Stimulated activated CD4-positive, alpha-beta T cell treated with anti-CD3 and anti-CD28 coated beads, Interleukin-15, amount 100 ng/mL, for 48 hours (primary cell): ENCODE measurements at regions not wholly inside any gene's neighbourhood (a gene's known extent, or its start where the extent isn't known, plus 50 kb on each side); places are given as distances from the start of the nearest gene placed in this dataset.
"Not testable (repeated sequence)": the region's sequence is repeated elsewhere in the genome, so short reads cannot be mapped to it uniquely, and the experiment has no call there.

Source experiments
- DNase-seq, 2 donors: peaks; one replicate each; pipeline ENCODE4 v3.0.0-alpha.2; 2020; ENCODE audit warnings: low read depth in 2 of 2

DNA sequence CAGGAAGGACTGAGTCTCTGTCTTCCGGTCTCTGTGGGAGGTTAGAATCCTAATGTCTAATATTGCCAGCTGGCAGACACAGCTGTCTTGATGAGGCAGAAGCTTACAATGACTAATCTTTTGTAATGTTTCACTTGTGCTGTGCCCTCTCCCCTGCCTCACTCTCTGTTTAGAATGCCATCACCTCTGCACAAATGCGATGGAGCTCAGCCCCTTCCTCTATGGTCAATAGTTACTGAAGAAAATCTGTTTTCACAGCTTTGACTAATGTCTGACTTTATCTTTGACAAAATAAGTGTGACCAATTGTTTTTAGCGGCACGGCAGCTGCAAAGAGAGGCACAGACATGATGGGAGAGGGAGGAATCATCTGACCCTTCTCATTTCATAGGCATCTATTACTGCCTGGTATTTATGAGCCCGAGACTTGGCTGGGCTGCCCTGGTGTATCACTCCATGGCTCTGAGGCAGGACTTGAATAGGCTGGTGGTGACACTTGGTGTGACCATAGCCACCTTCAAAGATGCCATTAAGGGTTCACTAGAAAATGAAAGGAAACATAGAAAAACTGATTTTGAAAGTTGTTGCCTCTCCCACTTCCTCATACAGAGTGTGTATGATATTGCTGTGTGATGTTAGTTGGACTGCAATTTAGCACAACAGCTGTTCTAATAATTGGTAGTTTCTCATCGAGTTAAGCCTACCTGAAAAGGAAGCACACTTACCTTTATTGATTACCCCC, 163.2 kb upstream of the NBPF11 start:
- no peak for DNase-seq

DNA sequence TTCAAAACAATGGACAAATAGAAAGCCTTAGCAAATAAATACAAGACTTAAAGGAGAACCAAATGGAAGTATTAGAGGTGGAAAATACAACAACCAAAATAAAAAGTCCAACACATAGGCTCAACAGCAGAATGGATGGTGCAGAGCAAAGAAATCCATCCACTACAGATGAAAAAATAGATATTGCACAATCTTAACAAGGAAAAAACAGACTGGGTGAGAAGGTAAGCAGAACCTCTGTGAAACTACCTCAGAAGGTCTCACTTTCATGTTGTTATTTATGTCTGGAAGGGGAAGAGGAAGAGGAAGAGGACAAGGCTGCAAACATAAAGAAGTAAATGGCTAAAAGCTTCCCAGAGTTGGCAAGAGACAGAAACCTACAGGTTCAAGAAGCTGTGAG, 158.7 kb upstream of the NBPF11 start:
- DNase-seq = no peak

DNA sequence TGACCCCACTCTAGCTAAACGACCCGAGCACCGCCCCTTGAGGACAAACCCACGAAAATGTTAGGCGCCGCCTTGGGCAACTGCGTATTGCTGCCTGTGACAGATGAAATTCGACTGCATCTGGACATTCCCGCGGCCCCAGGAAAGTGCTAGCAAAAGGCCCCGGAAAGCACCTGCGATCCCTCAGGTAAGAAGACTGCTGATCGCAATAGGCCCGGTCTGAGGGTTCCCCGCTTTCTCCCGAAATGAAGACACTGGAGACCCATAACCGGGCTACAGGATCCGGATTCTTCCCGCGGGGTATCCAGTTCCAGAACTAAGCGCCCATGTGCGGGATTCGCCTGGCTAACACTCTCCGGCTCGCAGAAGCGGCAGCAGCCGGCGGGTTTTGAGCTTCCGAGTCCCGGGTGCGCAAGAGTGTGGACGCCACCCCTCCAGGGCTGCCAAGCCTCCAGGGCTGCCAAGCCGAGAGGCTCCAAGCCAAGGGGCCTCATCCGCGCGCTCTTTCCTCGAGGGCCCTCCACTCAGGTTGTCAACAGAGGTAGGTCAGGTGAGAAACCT, 157.9 kb upstream of the NBPF11 start:
- no peak for DNase-seq

DNA sequence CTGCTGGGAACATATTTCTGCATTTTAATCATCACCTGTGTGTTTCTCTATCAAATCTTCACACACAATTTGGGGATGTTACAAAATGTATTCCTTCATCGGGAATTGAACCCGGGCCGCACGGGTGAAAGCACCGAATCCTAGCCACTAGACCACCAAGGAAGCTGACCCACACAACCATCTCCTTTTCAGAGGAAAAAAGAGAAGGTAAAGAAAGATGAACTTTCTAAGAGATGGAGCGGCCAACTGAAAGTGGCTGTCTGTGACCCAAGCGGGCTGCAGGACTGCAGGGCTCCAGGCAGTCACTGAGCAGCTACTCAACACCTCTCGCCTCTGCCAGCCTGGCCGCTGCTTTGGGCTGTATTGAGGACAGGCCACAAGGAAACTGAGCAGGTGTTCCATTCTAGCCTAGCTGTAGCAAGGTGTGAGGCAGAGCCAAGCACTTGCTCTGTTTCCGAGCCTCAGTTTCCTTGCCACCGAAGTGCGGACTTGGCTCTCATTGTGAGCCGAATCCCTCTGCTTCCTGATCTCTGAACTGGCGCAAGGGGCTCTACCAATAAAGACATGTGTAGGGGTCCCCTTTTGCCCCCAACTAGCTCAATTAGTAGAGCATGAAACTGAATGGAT, 156.9 kb upstream of the NBPF11 start:
- DNase-seq = no peak

DNA sequence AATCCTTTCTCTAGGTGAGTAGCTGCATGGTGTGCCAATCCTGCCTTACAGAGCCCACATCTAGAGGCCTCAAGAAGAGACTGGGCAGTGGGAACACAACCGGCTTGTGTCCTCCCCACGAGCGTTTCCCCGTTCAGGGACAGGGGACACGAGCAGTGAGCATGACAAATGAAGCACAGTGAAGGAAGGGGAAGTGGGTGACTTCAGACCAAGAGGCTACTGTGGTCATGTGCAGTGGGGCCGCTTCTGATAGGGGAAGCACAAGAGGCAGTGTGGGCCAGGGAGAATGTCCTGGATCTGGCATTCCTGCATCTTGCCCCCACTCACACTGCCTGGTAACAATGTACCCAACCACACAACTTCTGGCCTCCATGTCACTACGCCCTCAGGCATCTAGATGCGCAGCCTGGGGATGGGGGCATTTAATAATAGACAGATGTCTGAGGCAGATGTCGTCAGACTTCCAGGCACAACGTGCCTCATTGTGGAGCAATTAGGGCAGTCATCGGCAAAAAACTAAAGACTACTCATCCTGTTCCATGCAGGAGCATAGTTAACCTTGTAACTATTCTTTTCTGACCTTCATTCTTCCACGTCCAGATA, 155.6 kb upstream of the NBPF11 start:
- no peak for DNase-seq

DNA sequence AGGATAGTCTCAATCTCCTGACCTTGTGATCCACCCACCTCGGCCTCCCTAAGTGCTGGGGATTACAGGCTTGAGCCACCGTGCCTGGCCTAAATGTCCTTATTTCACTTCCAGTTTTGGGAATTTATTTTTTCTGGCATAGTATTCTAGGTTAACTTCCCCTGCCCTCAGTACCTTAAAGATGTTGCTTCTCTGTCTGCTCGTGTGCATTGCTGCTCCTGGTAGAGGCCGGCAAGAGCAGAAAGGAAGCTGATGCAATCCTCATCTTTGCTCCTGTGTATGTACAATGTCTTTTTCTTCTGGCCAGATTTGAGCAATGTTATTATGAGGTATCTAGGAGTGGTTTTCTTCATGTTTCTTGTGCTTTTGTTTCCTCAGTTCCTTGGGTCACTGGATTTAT, 152.9 kb upstream of the NBPF11 start:
- DNase-seq = not testable (repeated sequence)

DNA sequence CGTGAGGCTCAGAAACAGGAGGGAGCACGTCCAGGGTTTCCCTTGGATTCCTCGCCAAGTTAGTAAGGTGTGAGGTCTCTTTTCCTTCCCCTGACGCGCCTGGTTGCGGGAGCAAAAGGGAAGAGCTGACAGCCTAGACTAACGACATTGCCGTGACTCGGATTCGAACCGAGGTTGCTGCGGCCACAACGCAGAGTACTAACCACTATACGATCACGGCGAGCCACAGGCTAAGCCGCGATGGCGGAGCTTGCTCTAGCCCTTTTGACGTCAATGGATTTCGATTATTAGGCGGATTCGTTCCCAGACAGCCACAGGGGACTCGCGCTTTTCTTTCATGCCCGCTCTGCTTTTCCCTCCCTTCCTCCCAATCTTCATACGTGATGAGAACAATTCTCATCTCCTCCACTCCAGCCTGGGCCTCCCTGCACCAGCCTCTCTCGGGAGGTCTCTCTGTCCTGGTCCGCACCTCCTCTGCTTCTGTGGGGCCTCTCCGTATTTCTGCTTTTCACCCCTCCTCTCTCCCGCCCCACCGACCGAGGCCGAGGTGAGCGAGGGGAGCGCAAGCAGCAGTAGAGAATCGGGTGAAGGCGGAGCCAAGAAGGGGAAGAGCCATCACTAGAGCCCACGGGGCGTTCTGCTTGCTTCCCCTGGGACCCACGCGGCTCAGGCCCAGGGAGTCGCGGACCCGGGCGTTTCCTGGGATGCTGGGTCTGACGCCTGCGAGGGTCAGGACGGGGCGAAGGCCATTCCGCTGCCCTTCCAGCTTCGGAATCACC, 150.7 kb upstream of the NBPF11 start:
- DNase-seq = peak; percentile 59 to 68

DNA sequence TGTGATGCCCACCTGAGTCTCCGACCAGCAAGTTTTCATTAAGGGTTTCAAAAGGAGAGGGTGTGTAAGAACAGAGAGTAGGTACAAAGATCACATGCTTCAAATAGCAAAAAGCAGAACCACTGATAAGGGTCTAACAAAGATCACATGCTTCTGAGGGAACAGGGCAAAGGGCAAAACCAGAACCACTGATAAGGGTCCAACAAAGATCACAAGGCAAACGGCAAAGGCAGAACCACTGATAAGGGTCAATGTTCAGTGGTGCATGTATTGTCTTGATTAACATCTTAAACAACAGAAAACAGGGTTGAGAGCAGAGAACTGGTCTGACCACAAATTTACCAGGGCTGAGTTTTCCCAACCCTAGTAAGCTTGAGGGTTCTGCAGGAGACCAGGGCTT, 145.8 kb upstream of the NBPF11 start:
- DNase-seq = not testable (repeated sequence)

DNA sequence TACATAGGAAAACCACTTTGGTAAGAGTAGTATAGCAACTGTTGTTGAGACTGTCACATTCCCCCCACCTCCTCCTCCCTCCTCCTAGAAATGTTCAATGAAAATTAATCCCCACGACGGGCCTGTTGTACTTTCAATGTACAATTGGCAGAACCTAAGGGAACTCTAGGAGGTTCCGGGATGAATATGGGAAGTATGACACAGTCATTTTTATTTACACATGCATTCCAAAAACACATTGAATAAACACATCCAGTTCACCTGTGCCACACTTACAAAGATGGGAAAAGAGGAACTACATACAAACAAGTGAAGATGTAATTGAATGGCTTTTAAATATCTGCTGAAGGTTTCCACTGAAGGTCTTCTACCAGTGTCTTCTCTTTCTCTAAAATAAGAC, 144.4 kb upstream of the NBPF11 start:
- DNase-seq = no peak

DNA sequence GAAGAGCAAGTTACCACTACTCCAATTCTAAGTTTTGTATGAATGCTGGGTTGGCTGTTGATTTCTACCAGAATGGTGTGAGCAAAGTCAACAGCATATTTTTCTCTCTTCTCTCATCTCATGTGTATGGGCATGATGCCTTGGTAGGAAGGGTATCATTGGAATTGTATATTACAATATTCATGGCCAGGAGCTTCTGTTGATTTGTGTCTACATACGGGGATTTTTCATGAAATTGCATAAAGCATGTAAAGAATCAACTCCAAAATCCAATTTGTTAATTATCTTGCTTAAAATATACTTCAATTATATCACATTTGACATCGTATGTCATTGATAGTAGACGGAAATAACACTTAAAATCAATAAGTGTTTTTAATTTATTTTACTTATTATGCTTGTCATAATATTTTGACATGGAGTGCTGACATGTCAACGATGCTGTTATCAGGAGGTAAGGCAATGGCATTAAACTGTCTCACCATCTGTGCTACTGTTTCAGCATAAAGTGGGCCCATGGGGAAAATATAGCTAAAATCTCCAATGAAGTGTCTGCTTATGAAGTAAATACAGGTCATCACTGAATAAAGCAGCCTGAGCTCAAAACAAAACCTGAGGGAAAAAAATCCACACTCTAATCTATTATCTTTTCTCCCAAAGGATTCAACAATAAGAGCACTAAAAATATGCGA, 142.2 kb upstream of the NBPF11 start:
- DNase-seq = no peak

DNA sequence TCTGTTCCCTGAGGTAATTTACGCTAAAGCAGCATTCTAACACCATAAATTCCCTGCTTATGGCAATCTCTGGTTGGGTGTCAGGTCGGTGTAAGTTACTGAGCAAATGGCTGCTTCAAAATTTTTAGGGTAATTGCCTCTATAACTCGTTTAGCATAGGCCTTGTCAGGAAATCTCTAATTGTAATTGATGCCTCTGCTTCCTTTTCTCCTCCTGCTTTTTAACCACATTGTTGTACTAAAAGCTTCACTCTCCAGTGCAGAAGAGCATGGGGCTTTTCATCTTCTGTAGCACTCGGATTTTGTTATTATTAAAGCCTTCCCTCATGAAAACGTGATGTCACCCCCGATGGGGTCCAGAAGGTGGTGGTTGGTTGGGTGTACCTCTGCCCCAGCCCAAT, 141.6 kb upstream of the NBPF11 start:
- no peak for DNase-seq

DNA sequence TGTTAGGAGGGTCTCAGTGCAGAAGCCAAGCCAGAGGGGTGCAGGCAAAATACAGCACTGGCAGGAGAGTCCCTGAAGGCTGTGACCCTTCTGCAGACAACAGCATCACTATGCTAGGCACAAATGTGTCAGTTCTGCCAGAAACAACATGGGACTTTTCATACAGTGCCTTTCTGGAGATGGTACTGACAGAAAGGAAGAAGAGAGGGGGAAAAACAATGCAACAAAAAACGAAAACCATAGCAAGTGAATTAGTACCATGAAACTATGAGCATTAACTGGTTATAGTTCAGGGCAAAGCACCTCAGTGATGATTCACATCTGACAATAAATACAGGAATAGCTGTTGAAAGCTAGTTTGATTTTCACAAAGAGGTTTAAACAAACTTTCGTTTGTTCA, 140.8 kb upstream of the NBPF11 start:
- no peak for DNase-seq

DNA sequence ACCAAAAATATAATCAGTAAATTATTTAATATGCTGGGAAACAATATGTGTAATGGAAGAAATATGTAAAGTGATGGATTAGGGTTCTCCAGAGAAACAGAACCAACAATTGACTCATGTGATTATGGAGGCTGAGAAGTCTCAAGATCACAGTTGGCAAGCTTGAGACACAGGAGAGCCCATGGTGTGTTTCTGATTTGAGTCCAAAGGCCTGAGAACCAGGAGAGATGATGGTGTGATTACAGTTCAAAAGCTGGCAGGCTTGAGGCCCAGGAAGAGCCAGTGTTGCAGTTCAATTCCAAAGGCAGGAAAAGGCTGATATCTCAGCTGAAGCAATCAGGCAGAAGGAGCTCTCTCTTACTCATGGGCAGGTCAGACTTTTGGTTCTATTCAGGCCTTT, 138.8 kb upstream of the NBPF11 start:
- DNase-seq = no peak

DNA sequence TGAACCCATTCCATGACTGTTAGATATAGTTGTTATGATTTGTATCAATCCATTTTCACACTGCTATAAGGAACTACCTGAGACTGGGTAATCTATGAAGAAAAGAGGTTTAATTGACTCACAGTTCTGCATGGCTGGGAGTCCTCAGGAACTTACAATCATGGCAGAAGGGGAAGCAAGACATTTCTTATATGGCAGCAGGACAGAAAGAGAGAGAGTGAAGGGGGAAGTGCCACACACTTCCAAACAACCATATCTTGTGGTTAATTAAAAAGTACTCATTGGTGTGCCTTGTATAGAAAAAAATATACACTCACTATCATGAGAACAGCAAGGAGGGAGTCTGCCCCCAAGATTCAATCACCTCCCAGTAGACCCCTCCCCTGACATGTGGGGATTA, 137.6 kb upstream of the NBPF11 start:
- no peak for DNase-seq

DNA sequence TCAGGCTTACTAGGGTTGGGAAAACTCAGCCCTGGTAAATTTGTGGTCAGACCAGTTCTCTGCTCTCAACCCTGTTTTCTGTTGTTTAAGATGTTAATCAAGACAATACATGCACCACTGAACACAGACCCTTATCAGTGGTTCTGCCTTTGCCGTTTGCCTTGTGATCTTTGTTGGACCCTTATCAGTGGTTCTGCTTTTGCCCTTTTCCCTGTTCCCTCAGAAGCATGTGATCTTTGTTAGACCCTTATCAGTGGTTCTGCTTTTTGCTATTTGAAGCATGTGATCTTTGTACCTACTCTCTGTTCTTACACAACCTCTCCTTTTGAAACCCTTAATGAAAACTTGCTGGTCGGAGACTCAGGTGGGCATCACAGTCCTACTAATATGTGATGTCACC, 133.9 kb upstream of the NBPF11 start:
- not testable (repeated sequence) for DNase-seq

DNA sequence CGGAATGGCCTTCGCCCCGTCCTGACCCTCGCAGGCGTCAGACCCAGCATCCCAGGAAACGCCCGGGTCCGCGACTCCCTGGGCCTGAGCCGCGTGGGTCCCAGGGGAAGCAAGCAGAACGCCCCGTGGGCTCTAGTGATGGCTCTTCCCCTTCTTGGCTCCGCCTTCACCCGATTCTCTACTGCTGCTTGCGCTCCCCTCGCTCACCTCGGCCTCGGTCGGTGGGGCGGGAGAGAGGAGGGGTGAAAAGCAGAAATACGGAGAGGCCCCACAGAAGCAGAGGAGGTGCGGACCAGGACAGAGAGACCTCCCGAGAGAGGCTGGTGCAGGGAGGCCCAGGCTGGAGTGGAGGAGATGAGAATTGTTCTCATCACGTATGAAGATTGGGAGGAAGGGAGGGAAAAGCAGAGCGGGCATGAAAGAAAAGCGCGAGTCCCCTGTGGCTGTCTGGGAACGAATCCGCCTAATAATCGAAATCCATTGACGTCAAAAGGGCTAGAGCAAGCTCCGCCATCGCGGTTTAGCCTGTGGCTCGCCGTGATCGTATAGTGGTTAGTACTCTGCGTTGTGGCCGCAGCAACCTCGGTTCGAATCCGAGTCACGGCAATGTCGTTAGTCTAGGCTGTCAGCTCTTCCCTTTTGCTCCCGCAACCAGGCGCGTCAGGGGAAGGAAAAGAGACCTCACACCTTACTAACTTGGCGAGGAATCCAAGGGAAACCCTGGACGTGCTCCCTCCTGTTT, 128.9 kb upstream of the NBPF11 start:
- DNase-seq = not testable (repeated sequence)

DNA sequence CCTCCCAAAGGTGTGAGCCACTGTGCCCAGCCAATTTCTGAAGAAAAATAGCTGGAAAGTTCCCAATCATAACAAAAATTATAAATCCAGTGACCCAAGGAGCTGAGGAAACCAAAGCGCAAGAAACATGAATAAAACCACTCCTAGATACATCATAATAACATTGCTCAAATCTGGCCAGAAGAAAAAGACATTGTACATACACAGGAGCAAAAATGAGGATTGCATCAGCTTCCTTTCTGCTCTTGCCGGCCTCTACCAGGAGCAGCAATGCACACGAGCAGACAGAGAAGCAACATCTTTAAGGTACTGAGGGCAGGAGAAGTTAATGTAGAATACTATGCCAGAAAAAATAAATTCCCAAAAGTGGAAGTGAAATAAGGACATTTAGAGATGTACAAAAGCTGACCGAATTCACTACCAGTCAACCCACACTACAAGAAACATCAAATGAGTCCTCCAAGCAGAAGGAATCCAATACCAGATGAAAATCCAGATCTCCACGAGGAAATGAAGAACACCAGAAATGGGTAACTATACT, 127.0 kb upstream of the NBPF11 start:
- DNase-seq = not testable (repeated sequence)

DNA sequence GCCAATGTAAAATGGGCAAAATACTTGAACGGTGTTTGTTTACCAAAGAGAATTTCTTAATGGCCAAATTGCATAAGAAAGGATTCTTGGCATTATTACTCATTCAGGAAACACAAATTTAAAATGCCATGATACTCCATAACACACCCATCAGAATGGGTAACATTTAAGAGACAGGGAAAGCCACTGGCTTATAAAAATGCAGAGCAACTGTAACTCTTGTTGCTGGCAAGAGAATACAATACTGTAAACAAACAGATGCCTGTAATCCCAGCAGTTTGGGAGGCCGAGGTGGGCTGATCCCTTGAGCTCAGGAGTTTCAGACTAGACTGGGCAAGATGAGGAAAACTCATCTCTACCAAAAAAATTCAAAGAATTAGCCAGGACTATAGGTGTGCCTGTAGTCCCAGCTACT, 125.8 kb upstream of the NBPF11 start:
- DNase-seq = not testable (repeated sequence)

DNA sequence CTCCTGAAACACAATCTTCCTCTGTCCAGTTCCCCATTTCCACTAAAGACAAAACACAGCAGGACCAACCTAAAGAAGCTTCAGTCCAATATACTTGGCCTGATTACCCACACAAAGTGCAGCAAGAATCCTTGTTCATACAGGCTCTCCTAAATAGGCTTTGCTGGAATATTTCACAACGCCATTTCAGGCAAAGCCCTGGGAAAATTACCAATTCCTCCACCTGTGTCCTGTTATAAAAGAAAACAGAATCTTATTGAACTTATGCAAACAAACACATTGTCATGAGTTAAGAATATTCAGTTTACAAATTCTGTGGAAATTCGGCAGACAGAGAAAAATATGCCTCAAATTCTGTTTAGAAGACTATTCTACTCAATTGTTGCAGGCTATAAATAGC, 115.0 kb upstream of the NBPF11 start:
- DNase-seq = not testable (repeated sequence)
